HEK293 (cell line): ENCODE measurements at regions not wholly inside any gene's neighbourhood (a gene's known extent, or its start where the extent isn't known, plus 50 kb on each side); places are given as distances from the start of the nearest gene placed in this dataset.

Experiments used
- CTCF ChIA-PET: fragments of 350-600 bp; formaldehyde crosslinking; extraction: SDS; loops from one replicate; lab custom pipeline; 2021; ENCODE audit warnings: antibody characterized with exemption; lab: Yijun Ruan, JAX
- POLR2A ChIA-PET: fragments of 300-600 bp; formaldehyde crosslinking; extraction: SDS; loops from one replicate; lab custom pipeline; 2020; ENCODE audit warnings: antibody characterized with exemption, inconsistent platforms; lab: Yijun Ruan, JAX
- H3K27ac ChIP-seq: fragments of 200-500 bp; sonication (Bioruptor generic); 2 replicates; pipeline ENCODE4 v1.5.1; 2014; ENCODE audit warnings: low read depth, low read length, control low read depth, inconsistent platforms; ENCODE audit errors: extremely low read depth
- H3K36me3 ChIP-seq, 2 experiments: fragments of 200-500 bp in 1 of 2; sonication (Bioruptor generic) in 1 of 2; 1 replicate in 1 of 2; 2 replicates in 1 of 2; pipeline ENCODE4 v1.5.1; 2014 to 2017; ENCODE audit warnings: inconsistent platforms in 2 of 2, low read length in 2 of 2; ENCODE audit not compliant: control insufficient read depth in 2 of 2, insufficient read depth in 1 of 2
- H3K4me1 ChIP-seq: fragments of 200-500 bp; sonication (Bioruptor generic); 2 replicates; pipeline ENCODE4 v1.5.1; 2014; ENCODE audit warnings: mild to moderate bottlenecking, low read length, inconsistent platforms; ENCODE audit not compliant: control insufficient read depth, insufficient read depth
- H3K4me3 ChIP-seq: 2 replicates; pipeline ENCODE4 v1.5.1; 2011; ENCODE audit warnings: low read depth, mild to moderate bottlenecking, control low read depth, low read length, moderate library complexity
- H3K9me3 ChIP-seq: fragments of 200-500 bp; sonication (Bioruptor generic); 2 replicates; pipeline ENCODE4 v1.5.1; 2014; ENCODE audit warnings: low read depth, low read length, inconsistent platforms; ENCODE audit not compliant: control insufficient read depth, insufficient read depth
- GFI1B ChIP-seq: fragments of 450-650 bp; formaldehyde crosslinking; IDR thresholded peaks from 2 replicates; pipeline ENCODE4 v1.5.1; 2016; ENCODE audit warnings: missing biosample characterization, missing genetic modification characterization
- GLI4 ChIP-seq: fragments of 450-650 bp; formaldehyde crosslinking; IDR thresholded peaks from 2 replicates; pipeline ENCODE4 v1.5.1; 2016; ENCODE audit warnings: missing biosample characterization, missing genetic modification characterization
- HOXA7 ChIP-seq: sonication (generic); formaldehyde crosslinking; IDR thresholded peaks from 2 replicates; pipeline ENCODE4 v1.8.1; 2022; ENCODE audit warnings: missing genetic modification reagents, borderline replicate concordance
- KLF7 ChIP-seq: fragments of 450-650 bp; formaldehyde crosslinking; IDR thresholded peaks from 2 replicates; pipeline ENCODE4 v1.5.1; 2016; ENCODE audit warnings: missing biosample characterization, missing genetic modification characterization, borderline replicate concordance
- MEIS1 ChIP-seq: sonication (generic); formaldehyde crosslinking; IDR thresholded peaks from 2 replicates; pipeline ENCODE4 v1.8.1; 2022; ENCODE audit warnings: missing genetic modification reagents, mild to moderate bottlenecking, borderline replicate concordance
- MZF1 ChIP-seq: fragments of 450-650 bp; formaldehyde crosslinking; IDR thresholded peaks from 2 replicates; pipeline ENCODE4 v1.5.1; 2017; ENCODE audit warnings: missing biosample characterization, missing genetic modification characterization, borderline replicate concordance
- OVOL3 ChIP-seq: fragments of 450-650 bp; formaldehyde crosslinking; IDR thresholded peaks from 2 replicates; pipeline ENCODE4 v1.5.1; 2016; ENCODE audit warnings: missing biosample characterization, missing genetic modification characterization
- PRDM6 ChIP-seq: fragments of 450-650 bp; formaldehyde crosslinking; IDR thresholded peaks from 2 replicates; pipeline ENCODE4 v1.5.1; 2017; ENCODE audit warnings: missing biosample characterization, missing genetic modification characterization
- SALL2 ChIP-seq: fragments of 450-650 bp; formaldehyde crosslinking; IDR thresholded peaks from 2 replicates; pipeline ENCODE4 v1.5.0; 2017; ENCODE audit warnings: missing biosample characterization, mild to moderate bottlenecking, missing genetic modification characterization, borderline replicate concordance
- SETDB1 ChIP-seq: IDR thresholded peaks from one replicate; pipeline ENCODE4 v1.6.1; 2017; ENCODE audit warnings: mild to moderate bottlenecking, low read length, moderate library complexity, mixed read lengths; ENCODE audit not compliant: insufficient read length
- YY2 ChIP-seq: fragments of 450-650 bp; formaldehyde crosslinking; IDR thresholded peaks from 2 replicates; pipeline ENCODE4 v1.5.1; 2016; ENCODE audit warnings: missing biosample characterization, missing genetic modification characterization
- ZBTB17 ChIP-seq: fragments of 450-650 bp; formaldehyde crosslinking; IDR thresholded peaks from 2 replicates; pipeline ENCODE4 v1.5.1; 2016; ENCODE audit warnings: missing biosample characterization, missing genetic modification characterization
- ZBTB21 ChIP-seq: fragments of 450-650 bp; formaldehyde crosslinking; IDR thresholded peaks from 2 replicates; pipeline ENCODE4 v1.5.1; 2017; ENCODE audit warnings: missing biosample characterization, missing genetic modification characterization
- ZFP3 ChIP-seq: fragments of 450-650 bp; formaldehyde crosslinking; IDR thresholded peaks from 2 replicates; pipeline ENCODE4 v1.5.1; 2016; ENCODE audit warnings: low read depth, missing biosample characterization, missing genetic modification characterization
- ZIC2 ChIP-seq: fragments of 450-650 bp; formaldehyde crosslinking; IDR thresholded peaks from 2 replicates; pipeline ENCODE4 v1.5.1; 2016; ENCODE audit warnings: missing biosample characterization, missing genetic modification characterization
- ZNF133 ChIP-seq: fragments of 450-650 bp; formaldehyde crosslinking; IDR thresholded peaks from 2 replicates; pipeline ENCODE4 v1.5.1; 2016; ENCODE audit warnings: missing biosample characterization, missing genetic modification characterization
- ZNF19 ChIP-seq: fragments of 450-650 bp; formaldehyde crosslinking; IDR thresholded peaks from 2 replicates; pipeline ENCODE4; 2016; ENCODE audit warnings: missing biosample characterization, missing genetic modification characterization, low read depth
- ZNF221 ChIP-seq: fragments of 450-650 bp; formaldehyde crosslinking; IDR thresholded peaks from 2 replicates; pipeline ENCODE4 v1.5.1; 2017; ENCODE audit warnings: missing biosample characterization, missing genetic modification characterization, borderline replicate concordance
- ZNF23 ChIP-seq: fragments of 450-650 bp; formaldehyde crosslinking; IDR thresholded peaks from 2 replicates; pipeline ENCODE4 v1.5.1; 2016; ENCODE audit warnings: missing biosample characterization, missing genetic modification characterization, borderline replicate concordance
- ZNF239 ChIP-seq: fragments of 450-650 bp; formaldehyde crosslinking; IDR thresholded peaks from 2 replicates; pipeline ENCODE4 v1.5.1; 2016; ENCODE audit warnings: missing biosample characterization, missing genetic modification characterization
- ZNF248 ChIP-seq: fragments of 450-650 bp; formaldehyde crosslinking; IDR thresholded peaks from 2 replicates; pipeline ENCODE4 v1.5.1; 2017; ENCODE audit warnings: missing biosample characterization, missing genetic modification characterization
- ZNF423 ChIP-seq: fragments of 450-650 bp; formaldehyde crosslinking; IDR thresholded peaks from 2 replicates; pipeline ENCODE4 v1.5.1; 2016; ENCODE audit warnings: missing biosample characterization, missing genetic modification characterization
- ZNF433 ChIP-seq: fragments of 450-650 bp; formaldehyde crosslinking; IDR thresholded peaks from 2 replicates; pipeline ENCODE4 v1.5.1; 2016; ENCODE audit warnings: missing biosample characterization, missing genetic modification characterization, low read depth
- ZNF514 ChIP-seq: fragments of 450-650 bp; formaldehyde crosslinking; IDR thresholded peaks from 2 replicates; pipeline ENCODE4 v1.5.1; 2016; ENCODE audit warnings: missing biosample characterization, missing genetic modification characterization
- ZNF521 ChIP-seq: fragments of 450-650 bp; formaldehyde crosslinking; IDR thresholded peaks from 2 replicates; pipeline ENCODE4 v1.5.1; 2017; ENCODE audit warnings: missing biosample characterization, mild to moderate bottlenecking, missing genetic modification characterization
- ZNF645 ChIP-seq: fragments of 450-650 bp; formaldehyde crosslinking; IDR thresholded peaks from 2 replicates; pipeline ENCODE4; 2016; ENCODE audit warnings: missing biosample characterization, missing genetic modification characterization
- ZNF677 ChIP-seq: fragments of 450-650 bp; IDR thresholded peaks from 2 replicates; pipeline ENCODE4 v1.5.0; 2018; ENCODE audit warnings: missing biosample characterization, mild to moderate bottlenecking, missing genetic modification characterization, moderate library complexity
- ZNF76 ChIP-seq: fragments of 450-650 bp; formaldehyde crosslinking; IDR thresholded peaks from 2 replicates; pipeline ENCODE4; 2016; ENCODE audit warnings: low read depth, missing biosample characterization, missing genetic modification characterization, borderline replicate concordance
- ZNF843 ChIP-seq: fragments of 450-650 bp; formaldehyde crosslinking; IDR thresholded peaks from 2 replicates; pipeline ENCODE4 v1.5.1; 2016; ENCODE audit warnings: missing biosample characterization, missing genetic modification characterization
- TF ChIP-seq, protein P1 (sequence below): fragments of 450-650 bp; formaldehyde crosslinking; IDR thresholded peaks from 2 replicates; pipeline ENCODE4 v1.5.1; 2016; ENCODE audit warnings: missing biosample characterization, missing genetic modification characterization
- TF ChIP-seq, protein P2 (sequence below): fragments of 450-650 bp; formaldehyde crosslinking; IDR thresholded peaks from 2 replicates; pipeline ENCODE4 v1.5.1; 2016; ENCODE audit warnings: missing biosample characterization, missing genetic modification characterization
- TF ChIP-seq, protein P3 (sequence below): IDR thresholded peaks from 2 replicates; pipeline ENCODE4 v1.6.1; 2011; ENCODE audit warnings: mild to moderate bottlenecking, low read depth, low read length, borderline replicate concordance

GRCh38 chr13:63042686-63043085, 1627.0 kb upstream of the PCDH20 start:
- Histone ChIP-seq H3K9me3 (no peaks in the 10 kb centered on the region), H3K36me3 (no peaks in the 10 kb centered on the region), H3K27ac (no peak overlapping the region), H3K4me1 (no peaks in the 10 kb centered on the region), H3K4me3 (no peak overlapping the region)
- ChIA-PET POLR2A (no interaction called here), CTCF (no interaction called here)
- TF ChIP-seq, protein P1, sequence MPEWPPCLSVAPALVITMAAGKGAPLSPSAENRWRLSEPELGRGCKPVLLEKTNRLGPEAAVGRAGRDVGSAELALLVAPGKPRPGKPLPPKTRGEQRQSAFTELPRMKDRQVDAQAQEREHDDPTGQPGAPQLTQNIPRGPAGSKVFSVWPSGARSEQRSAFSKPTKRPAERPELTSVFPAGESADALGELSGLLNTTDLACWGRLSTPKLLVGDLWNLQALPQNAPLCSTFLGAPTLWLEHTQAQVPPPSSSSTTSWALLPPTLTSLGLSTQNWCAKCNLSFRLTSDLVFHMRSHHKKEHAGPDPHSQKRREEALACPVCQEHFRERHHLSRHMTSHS (tag by site-specific recombination) = no peak
- TF ChIP-seq SETDB1 (no peak), GLI4 (tag by site-specific recombination) (no peak), MEIS1 (CRISPR knock-in tag) (no peak), ZFP3 (tag by site-specific recombination) (no peak), ZNF645 (no peak), ZNF76 (no peak), KLF7 (tag by site-specific recombination) (no peak), SALL2 (tag by site-specific recombination) (no peak), ZNF248 (tag by site-specific recombination) (no peak), YY2 (tag by site-specific recombination) (no peak), ZBTB21 (no peak), MZF1 (no peak), ZNF521 (tag by site-specific recombination) (no peak), ZNF23 (tag by site-specific recombination) (no peak), HOXA7 (CRISPR knock-in tag) (no peak), ZNF677 (no peak)
- TF ChIP-seq, protein P2, sequence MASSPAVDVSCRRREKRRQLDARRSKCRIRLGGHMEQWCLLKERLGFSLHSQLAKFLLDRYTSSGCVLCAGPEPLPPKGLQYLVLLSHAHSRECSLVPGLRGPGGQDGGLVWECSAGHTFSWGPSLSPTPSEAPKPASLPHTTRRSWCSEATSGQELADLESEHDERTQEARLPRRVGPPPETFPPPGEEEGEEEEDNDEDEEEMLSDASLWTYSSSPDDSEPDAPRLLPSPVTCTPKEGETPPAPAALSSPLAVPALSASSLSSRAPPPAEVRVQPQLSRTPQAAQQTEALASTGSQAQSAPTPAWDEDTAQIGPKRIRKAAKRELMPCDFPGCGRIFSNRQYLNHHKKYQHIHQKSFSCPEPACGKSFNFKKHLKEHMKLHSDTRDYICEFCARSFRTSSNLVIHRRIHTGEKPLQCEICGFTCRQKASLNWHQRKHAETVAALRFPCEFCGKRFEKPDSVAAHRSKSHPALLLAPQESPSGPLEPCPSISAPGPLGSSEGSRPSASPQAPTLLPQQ (tag by site-specific recombination) = no peak
- TF ChIP-seq, protein P3, sequence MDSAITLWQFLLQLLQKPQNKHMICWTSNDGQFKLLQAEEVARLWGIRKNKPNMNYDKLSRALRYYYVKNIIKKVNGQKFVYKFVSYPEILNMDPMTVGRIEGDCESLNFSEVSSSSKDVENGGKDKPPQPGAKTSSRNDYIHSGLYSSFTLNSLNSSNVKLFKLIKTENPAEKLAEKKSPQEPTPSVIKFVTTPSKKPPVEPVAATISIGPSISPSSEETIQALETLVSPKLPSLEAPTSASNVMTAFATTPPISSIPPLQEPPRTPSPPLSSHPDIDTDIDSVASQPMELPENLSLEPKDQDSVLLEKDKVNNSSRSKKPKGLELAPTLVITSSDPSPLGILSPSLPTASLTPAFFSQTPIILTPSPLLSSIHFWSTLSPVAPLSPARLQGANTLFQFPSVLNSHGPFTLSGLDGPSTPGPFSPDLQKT = no peak

DNA sequence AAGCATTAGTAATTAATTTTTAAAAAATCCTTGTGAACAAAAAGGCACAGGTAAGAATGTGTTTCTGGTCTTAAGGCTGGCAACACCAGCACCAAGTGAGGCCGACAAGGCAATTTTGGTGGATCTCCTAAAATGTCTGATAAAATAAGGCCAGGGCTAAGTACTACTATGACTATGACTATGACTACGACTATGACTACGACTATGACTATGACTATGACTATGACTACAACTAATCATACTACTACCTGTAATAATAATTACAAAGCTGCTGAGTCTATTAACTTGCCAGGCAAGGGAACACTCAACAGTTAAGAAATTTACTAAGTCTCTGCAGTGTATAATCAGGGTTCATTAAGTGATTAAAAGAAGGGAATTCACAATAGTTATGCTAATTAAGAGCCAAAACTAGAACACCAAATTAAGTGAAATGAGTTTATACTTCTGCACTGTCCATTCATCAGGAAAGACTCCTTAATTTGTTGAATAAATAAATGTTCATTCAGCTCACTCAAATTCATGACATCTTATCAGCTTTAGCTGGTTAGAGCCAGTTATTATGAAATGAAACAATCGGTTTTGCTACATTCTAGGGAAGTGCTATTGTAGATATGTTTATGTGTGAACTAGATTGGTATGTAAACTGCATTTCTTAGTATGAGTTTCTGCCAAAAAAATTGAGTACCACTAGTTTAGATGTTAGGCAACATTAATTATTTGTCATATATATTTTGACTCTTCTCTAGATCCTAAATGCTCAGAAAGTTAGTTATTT, 1626.2 kb upstream of the PCDH20 start:
- CTCF ChIA-PET = no interaction called here
- Histone ChIP-seq H3K36me3 (no peaks in the 10 kb centered on the region), H3K4me3 (no peak overlapping the region), H3K4me1 (no peaks in the 10 kb centered on the region), H3K9me3 (no peaks in the 10 kb centered on the region), H3K27ac (no peak overlapping the region)
- POLR2A ChIA-PET = no interaction called here
- TF ChIP-seq ZNF843 (tag by site-specific recombination) (no peak), OVOL3 (tag by site-specific recombination) (no peak), PRDM6 (tag by site-specific recombination) (no peak), ZNF221 (tag by site-specific recombination) (no peak), ZNF133 (tag by site-specific recombination) (no peak), ZNF423 (tag by site-specific recombination) (no peak), ZNF19 (tag by site-specific recombination) (no peak), ZBTB17 (tag by site-specific recombination) (no peak), ZNF239 (tag by site-specific recombination) (no peak), ZNF433 (no peak), ZNF514 (tag by site-specific recombination) (no peak), ZIC2 (tag by site-specific recombination) (no peak), GFI1B (tag by site-specific recombination) (no peak)
